ENCODE measurements at regions not wholly inside any gene's neighbourhood (a gene's known extent, or its start where the extent isn't known, plus 50 kb on each side); places are given as distances from the start of the nearest gene placed in this dataset.

DNA sequence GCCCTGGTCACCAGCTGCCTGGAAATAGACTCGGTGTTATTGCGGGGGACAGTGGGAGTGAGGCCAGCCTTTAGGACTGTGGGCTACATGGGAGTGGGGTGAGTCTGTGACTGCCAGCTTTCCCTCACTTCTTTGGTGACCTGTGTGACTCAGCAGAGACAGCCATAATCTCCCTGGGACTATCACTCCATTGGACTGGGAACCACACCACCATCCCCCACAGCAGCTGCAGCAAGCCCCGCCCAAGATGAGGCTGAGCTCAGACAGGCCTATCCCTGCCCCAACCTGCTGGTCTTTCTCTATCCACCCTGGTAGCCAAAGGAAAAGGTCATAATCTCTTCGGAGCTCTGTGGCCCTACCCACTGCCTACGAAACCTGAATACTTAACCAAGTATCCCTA lies 263.2 kb downstream of the FZD1 start:
- H3K4me3 ChIP-seq (ENCODE audit: low read depth, low read length): no peak overlapping the region
- TF ChIP-seq, protein P1, sequence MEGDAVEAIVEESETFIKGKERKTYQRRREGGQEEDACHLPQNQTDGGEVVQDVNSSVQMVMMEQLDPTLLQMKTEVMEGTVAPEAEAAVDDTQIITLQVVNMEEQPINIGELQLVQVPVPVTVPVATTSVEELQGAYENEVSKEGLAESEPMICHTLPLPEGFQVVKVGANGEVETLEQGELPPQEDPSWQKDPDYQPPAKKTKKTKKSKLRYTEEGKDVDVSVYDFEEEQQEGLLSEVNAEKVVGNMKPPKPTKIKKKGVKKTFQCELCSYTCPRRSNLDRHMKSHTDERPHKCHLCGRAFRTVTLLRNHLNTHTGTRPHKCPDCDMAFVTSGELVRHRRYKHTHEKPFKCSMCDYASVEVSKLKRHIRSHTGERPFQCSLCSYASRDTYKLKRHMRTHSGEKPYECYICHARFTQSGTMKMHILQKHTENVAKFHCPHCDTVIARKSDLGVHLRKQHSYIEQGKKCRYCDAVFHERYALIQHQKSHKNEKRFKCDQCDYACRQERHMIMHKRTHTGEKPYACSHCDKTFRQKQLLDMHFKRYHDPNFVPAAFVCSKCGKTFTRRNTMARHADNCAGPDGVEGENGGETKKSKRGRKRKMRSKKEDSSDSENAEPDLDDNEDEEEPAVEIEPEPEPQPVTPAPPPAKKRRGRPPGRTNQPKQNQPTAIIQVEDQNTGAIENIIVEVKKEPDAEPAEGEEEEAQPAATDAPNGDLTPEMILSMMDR (IDR thresholded peaks at IDR 0.05; ENCODE audit: control insufficient read depth, extremely low read depth, insufficient read depth): no peak
- no peak for DNase-seq (ENCODE audit: low read depth)

DNA sequence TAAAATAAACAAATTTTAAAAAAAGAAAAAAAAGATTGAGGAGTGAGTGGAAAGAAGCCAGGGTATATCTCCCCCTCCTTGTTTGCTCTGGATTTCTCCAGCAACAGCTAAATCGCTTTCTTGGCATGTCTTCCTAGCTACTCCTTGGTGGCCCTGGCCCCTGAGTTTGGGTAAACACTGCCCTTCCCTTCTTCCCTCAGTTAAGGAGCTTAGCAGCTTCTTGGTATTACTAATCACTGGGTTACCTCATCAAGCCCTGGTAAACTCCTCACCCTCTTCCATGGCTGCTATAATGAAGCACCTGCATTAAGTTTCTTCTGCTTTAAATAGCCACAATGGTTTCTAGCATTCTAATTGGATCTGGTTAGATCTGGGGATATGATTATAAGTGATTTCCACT lies 269.8 kb downstream of the FZD1 start:
- no peak overlapping the region for H3K4me3 ChIP-seq (ENCODE audit: low read depth, low read length)
- TF ChIP-seq, protein P1 (IDR thresholded peaks at IDR 0.05; ENCODE audit: control insufficient read depth, extremely low read depth, insufficient read depth): no peak
- DNase-seq (ENCODE audit: low read depth): no peak

GRCh38 chr7:91537260-91538152 lies 273.3 kb downstream of the FZD1 start:
- H3K4me3 ChIP-seq (ENCODE audit: low read depth, low read length): no peak overlapping the region
- no peak for DNase-seq (ENCODE audit: low read depth)
- TF ChIP-seq, protein P1 (IDR thresholded peaks at IDR 0.05; ENCODE audit: control insufficient read depth, extremely low read depth, insufficient read depth): no peak

DNA sequence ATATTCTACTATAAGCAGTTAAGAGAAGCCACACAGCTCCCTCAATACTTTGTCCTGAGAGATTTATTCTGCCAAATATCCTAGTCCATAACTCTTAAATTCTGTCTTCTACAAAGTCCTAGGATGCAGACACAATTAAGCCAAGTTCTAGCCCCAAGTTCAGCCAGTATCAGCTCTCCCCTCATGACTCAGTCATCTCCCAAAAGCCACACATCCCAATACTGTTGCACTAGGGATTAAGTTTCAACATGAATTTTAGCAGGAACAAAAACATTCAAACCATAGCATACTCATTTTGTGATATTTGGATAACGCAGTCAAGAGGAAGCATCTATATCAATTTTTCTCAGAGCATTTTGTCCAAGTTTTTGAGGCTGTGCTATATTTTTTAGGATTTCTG lies 277.4 kb downstream of the FZD1 start:
- H3K4me3 ChIP-seq (ENCODE audit: low read depth, low read length): no peak overlapping the region
- DNase-seq (ENCODE audit: low read depth): no peak
- TF ChIP-seq, protein P1 (IDR thresholded peaks at IDR 0.05; ENCODE audit: control insufficient read depth, extremely low read depth, insufficient read depth): no peak

- DNase-seq (ENCODE audit: low read depth): no peak
- TF ChIP-seq, protein P1 (IDR thresholded peaks at IDR 0.05; ENCODE audit: control insufficient read depth, extremely low read depth, insufficient read depth): no peak
- no peak overlapping the region for H3K4me3 ChIP-seq (ENCODE audit: low read depth, low read length)
Observed at GRCh38 chr7:91543646-91544045, 279.4 kb downstream of the FZD1 start.

- TF ChIP-seq, protein P1 (IDR thresholded peaks at IDR 0.05; ENCODE audit: control insufficient read depth, extremely low read depth, insufficient read depth): no peak
- no peak overlapping the region for H3K4me3 ChIP-seq (ENCODE audit: low read depth, low read length)
- no peak for DNase-seq (ENCODE audit: low read depth)
Observed at GRCh38 chr7:91549878-91550277, 285.6 kb downstream of the FZD1 start.

DNA sequence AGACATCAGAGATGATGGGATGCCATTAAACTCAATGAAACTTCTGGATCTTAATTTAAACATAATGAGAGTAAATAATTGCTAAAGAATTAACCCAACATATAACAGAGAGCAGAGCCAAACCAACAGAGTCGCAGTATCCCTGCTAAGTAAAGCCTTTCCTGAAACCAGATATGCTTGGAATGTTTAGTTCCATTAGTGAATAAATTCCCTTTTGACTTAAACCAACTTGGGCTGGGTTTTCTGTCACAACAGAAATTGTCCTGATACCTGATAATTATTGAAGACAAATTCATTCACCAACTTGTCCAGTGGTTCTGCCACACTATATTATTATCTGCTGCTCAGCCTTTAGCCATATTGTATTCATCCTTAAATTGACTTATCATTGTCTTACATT lies 286.7 kb downstream of the FZD1 start:
- TF ChIP-seq, protein P1 (IDR thresholded peaks at IDR 0.05; ENCODE audit: control insufficient read depth, extremely low read depth, insufficient read depth): no peak
- no peak overlapping the region for H3K4me3 ChIP-seq (ENCODE audit: low read depth, low read length)
- DNase-seq (ENCODE audit: low read depth): no peak

Data from LNCaP clone FGC (cell line).